MCF 10A (cell line): ENCODE measurements at regions not wholly inside any gene's neighbourhood (a gene's known extent, or its start where the extent isn't known, plus 50 kb on each side); places are given as distances from the start of the nearest gene placed in this dataset.

Experiments used
- BruUV-seq: library from RNA; stranded (reverse); fragments of 400-500 nt; replicated peaks from 2 replicates; lab custom pipeline; 2021; lab: Mats Ljungman, UMichigan
- CTCF ChIA-PET: fragments of 300-600 bp; sonication (Branson Sonifier 250); formaldehyde crosslinking; extraction: SDS; loops from one replicate; lab custom pipeline; 2021; ENCODE audit warnings: antibody characterized with exemption, inconsistent platforms; lab: Yijun Ruan, JAX
- POLR2A ChIA-PET: fragments of 300-600, 350-650 bp; sonication (Branson Sonifier 250); formaldehyde crosslinking; extraction: SDS; loops from one replicate; lab custom pipeline; 2020; ENCODE audit warnings: antibody characterized with exemption, inconsistent platforms; lab: Yijun Ruan, JAX
- DNase-seq: peaks from one replicate; pipeline ENCODE4 v3.0.0-alpha.2; 2018; ENCODE audit not compliant: unreplicated experiment
- H3K27ac Mint-ChIP-seq: one replicate; pipeline ENCODE4 v1.8.0; 2022; ENCODE audit warnings: mild to moderate bottlenecking, low read depth, mixed read lengths; ENCODE audit not compliant: unreplicated experiment
- H3K27me3 Mint-ChIP-seq: one replicate; pipeline ENCODE4 v1.8.0; 2022; ENCODE audit warnings: mixed read lengths; ENCODE audit not compliant: insufficient read depth, unreplicated experiment
- H3K36me3 Mint-ChIP-seq: one replicate; pipeline ENCODE4 v1.8.0; 2022; ENCODE audit warnings: mild to moderate bottlenecking, moderate library complexity, mixed read lengths; ENCODE audit not compliant: insufficient read depth, unreplicated experiment
- H3K4me1 Mint-ChIP-seq: one replicate; pipeline ENCODE4 v1.8.0; 2022; ENCODE audit warnings: mixed read lengths; ENCODE audit not compliant: insufficient read depth, unreplicated experiment
- H3K4me3 Mint-ChIP-seq: one replicate; pipeline ENCODE4 v1.8.0; 2022; ENCODE audit warnings: mild to moderate bottlenecking, moderate library complexity, mixed read lengths; ENCODE audit not compliant: unreplicated experiment
- H3K9me3 Mint-ChIP-seq: one replicate; pipeline ENCODE4 v1.8.0; 2022; ENCODE audit warnings: mixed read lengths; ENCODE audit not compliant: unreplicated experiment
- intact Hi-C: fragments of 100-400 bp; cut with micrococcal nuclease; formaldehyde crosslinking; loops from 2 replicates; pipeline ENCODE4 v1.14.1; 2022
- TF ChIP-seq, protein P1 (sequence below): fragments of 200-600 bp; IDR thresholded peaks from one replicate; pipeline ENCODE4 v1.8.0; 2022; ENCODE audit warnings: antibody characterized with exemption, mild to moderate bottlenecking; ENCODE audit not compliant: unreplicated experiment

DNA sequence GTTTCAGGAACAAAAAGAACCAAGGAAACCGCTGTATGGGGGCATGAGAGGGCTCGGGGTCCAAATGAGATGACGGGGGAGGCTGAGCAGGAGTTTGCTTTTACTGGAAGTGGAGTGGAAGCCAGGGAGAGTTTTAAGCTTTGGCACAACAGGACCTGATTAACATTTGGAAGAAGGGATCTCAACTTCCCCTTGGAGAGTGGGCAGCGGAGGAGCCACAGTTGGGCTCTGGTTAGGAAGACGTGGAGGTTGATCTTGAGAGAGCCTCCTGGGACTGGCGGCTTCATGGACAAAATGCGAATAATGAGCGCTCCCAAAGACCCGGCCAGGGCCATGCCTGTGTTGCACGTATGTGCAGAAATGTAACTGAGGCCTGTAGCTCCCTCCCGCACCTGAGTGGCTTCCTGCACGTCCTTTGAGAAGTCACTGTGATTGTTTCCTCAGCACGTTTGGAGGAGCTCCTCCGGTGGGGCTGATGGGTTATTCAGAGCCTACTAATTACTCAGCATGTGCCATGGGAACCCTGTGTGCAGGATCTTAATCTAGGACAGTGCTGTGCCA is 595.3 kb upstream of the MGMT start:
- Mint-ChIP-seq H3K9me3 (peaks cover 9% of the 10 kb centered on the region), H3K4me3 (no peak overlapping the region), H3K4me1 (peaks cover 5% of the 10 kb centered on the region), H3K27ac (no peak overlapping the region), H3K36me3 (no peaks in the 10 kb centered on the region), H3K27me3 (no peaks in the 10 kb centered on the region)
- ChIA-PET CTCF (interaction anchor here (0.7 to 2.9 kb wide), 2 partner anchors 7 to 11 kb away, joined by 3 to 16 read pairs; no protein-coding TSS in a partner anchor), POLR2A (interaction anchor here (0.6 kb wide), 2 partner anchors 860 to 1228 kb away, joined by 3 to 4 read pairs; no protein-coding TSS in a partner anchor)
- intact Hi-C loops, result no loop called here
- BruUV-seq, result no TSS peak
- TF ChIP-seq, protein P1, sequence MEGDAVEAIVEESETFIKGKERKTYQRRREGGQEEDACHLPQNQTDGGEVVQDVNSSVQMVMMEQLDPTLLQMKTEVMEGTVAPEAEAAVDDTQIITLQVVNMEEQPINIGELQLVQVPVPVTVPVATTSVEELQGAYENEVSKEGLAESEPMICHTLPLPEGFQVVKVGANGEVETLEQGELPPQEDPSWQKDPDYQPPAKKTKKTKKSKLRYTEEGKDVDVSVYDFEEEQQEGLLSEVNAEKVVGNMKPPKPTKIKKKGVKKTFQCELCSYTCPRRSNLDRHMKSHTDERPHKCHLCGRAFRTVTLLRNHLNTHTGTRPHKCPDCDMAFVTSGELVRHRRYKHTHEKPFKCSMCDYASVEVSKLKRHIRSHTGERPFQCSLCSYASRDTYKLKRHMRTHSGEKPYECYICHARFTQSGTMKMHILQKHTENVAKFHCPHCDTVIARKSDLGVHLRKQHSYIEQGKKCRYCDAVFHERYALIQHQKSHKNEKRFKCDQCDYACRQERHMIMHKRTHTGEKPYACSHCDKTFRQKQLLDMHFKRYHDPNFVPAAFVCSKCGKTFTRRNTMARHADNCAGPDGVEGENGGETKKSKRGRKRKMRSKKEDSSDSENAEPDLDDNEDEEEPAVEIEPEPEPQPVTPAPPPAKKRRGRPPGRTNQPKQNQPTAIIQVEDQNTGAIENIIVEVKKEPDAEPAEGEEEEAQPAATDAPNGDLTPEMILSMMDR, result no peak
- DNase-seq, result no peak

DNA sequence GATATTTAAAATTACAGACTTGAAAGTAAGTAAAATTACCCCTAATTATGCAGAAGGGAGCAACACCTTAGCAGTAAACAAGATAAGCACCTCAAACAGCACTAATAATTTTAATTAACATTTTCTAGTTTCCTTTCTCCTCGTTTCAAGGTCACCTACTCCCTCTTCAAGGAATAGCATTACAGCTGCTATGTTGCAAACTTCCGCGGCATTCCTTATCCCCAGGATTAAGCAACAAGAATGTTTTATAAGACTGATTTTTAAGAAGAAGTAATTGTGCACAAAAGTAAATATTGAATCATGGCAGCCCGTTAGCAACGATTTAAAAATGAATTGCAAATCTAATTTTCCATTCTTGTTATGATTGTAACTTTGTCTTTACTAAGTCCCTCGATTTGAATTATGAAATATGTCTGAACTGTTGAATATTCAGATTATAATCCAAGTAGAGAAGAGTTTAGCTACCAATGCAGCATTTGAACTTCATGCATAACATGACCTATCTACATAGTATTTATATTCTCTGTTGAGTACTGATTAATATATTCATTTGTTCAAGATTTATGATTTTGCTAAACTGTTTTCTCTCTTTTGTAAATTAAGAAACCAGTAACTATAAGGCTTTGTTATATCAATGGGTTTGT is 593.5 kb upstream of the MGMT start:
- intact Hi-C loops, result no loop called here
- Mint-ChIP-seq H3K9me3 (peaks cover 16% of the 10 kb centered on the region), H3K4me3 (no peak overlapping the region), H3K36me3 (no peaks in the 10 kb centered on the region), H3K4me1 (peaks cover 6% of the 10 kb centered on the region), H3K27ac (no peak overlapping the region), H3K27me3 (no peaks in the 10 kb centered on the region)
- ChIA-PET POLR2A (no interaction called here), CTCF (interaction anchor here (0.6 kb wide), 1 partner anchor 1119 kb away, joined by 3 read pairs; no protein-coding TSS in a partner anchor)
- DNase-seq, result peak; percentile 48
- no TSS peak for BruUV-seq
- TF ChIP-seq, protein P1, result no peak

DNA sequence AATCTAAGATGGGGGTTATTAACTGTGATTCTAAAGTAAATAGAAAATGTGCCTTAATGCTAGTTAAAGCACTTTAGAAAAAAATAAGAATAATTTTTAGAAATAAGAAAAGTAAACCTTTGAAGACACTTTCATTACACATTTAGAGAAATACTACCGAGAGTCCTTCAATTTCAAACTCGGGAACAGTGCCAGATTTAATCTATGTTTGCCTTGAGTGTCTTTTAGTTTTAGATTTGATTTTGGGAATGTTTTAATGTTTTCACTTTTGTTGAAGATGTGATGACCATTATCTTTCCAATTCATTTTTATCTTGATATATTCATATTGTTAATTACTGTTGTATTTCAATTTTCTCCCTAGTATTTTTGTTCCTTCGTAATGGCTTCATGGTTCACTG is 592.7 kb upstream of the MGMT start:
- DNase-seq, result no peak
- intact Hi-C loops, result no loop called here
- no peak overlapping the region for H3K27ac Mint-ChIP-seq
- ChIA-PET CTCF (no interaction called here), POLR2A (no interaction called here)
- TF ChIP-seq, protein P1, result no peak
- BruUV-seq, result no TSS peak
- H3K36me3 Mint-ChIP-seq, result no peaks in the 10 kb centered on the region
- peaks cover 22% of the 10 kb centered on the region for H3K9me3 Mint-ChIP-seq
- H3K27me3 Mint-ChIP-seq, result no peaks in the 10 kb centered on the region
- no peak overlapping the region for H3K4me3 Mint-ChIP-seq
- peaks cover 6% of the 10 kb centered on the region for H3K4me1 Mint-ChIP-seq

DNA sequence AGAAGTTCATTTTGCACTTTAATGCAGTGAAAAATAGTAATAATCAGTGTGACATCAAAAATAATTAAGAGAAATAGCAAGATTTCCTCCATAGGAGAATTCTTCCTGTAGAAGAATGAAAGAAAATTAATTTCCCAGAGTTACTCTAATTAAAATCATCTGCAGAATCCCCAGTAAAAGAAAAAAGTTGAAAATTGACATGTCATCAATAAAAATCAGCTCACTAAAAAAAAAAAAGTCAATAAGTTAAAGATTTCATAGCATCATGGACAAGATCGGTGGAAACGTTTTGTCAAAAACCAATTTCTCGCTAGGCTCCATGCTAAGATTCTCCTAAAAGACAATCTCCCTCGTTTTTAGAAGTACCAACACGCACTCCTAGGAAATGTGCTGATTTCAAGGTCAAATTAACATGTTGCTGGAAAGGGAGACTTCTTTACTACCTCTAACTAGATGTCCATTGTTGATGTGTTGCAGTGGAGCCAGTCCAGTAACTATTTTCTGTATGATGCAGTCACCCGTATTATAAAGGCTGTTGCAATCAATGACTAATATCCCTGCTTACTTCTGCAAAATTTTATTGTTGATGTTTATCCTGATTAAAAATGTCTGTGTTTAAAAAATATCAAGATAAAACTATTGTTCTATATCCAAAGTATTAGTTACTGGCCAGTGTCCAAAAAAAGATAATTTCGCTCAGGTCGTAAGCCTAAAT is 591.9 kb upstream of the MGMT start:
- POLR2A ChIA-PET, result no interaction called here
- Mint-ChIP-seq H3K9me3 (peaks cover 22% of the 10 kb centered on the region), H3K4me1 (peaks cover 6% of the 10 kb centered on the region), H3K27me3 (no peaks in the 10 kb centered on the region), H3K27ac (peak overlapping the region; percentile 78), H3K36me3 (no peaks in the 10 kb centered on the region), H3K4me3 (no peak overlapping the region)
- DNase-seq, result peak; percentile 60
- TF ChIP-seq, protein P1, result no peak
- intact Hi-C loops, result loop anchor here (5.0 kb wide), 1 partner anchor 47 kb away; no protein-coding TSS in a partner anchor
- CTCF ChIA-PET, result no interaction called here
- BruUV-seq, result no TSS peak
